Rectal smooth muscle tissue (tissue), 1 donor: ENCODE measurements at regions not wholly inside any gene's neighbourhood (a gene's known extent, or its start where the extent isn't known, plus 50 kb on each side); places are given as distances from the start of the nearest gene placed in this dataset.

Experiments
- H3K27ac ChIP-seq: one replicate; pipeline ENCODE4 v1.7.0; 2013; ENCODE audit warnings: low read depth, low read length, inconsistent platforms
- H3K27me3 ChIP-seq: one replicate; pipeline ENCODE4 v1.7.0; 2013; ENCODE audit warnings: low read length; ENCODE audit not compliant: control insufficient read depth, insufficient read depth
- H3K36me3 ChIP-seq: one replicate; pipeline ENCODE4 v1.7.0; 2013; ENCODE audit warnings: low read length; ENCODE audit not compliant: control insufficient read depth, insufficient read depth
- H3K4me1 ChIP-seq: one replicate; pipeline ENCODE4 v1.7.0; 2013; ENCODE audit warnings: low read length; ENCODE audit not compliant: control insufficient read depth, insufficient read depth
- H3K4me3 ChIP-seq: one replicate; pipeline ENCODE4 v1.7.0; 2013; ENCODE audit warnings: low read length
- H3K9ac ChIP-seq: one replicate; pipeline ENCODE4 v1.7.0; 2013; ENCODE audit warnings: low read length

- Histone ChIP-seq H3K9ac (no peak overlapping the region), H3K27me3 (no peaks in the 10 kb centered on the region), H3K4me1 (peaks cover 10% of the 10 kb centered on the region), H3K27ac (no peak overlapping the region), H3K4me3 (no peak overlapping the region), H3K36me3 (no peaks in the 10 kb centered on the region)
Observed at GRCh38 chr10:110355141-110355831, 50.6 kb upstream of the SMNDC1 start.

DNA sequence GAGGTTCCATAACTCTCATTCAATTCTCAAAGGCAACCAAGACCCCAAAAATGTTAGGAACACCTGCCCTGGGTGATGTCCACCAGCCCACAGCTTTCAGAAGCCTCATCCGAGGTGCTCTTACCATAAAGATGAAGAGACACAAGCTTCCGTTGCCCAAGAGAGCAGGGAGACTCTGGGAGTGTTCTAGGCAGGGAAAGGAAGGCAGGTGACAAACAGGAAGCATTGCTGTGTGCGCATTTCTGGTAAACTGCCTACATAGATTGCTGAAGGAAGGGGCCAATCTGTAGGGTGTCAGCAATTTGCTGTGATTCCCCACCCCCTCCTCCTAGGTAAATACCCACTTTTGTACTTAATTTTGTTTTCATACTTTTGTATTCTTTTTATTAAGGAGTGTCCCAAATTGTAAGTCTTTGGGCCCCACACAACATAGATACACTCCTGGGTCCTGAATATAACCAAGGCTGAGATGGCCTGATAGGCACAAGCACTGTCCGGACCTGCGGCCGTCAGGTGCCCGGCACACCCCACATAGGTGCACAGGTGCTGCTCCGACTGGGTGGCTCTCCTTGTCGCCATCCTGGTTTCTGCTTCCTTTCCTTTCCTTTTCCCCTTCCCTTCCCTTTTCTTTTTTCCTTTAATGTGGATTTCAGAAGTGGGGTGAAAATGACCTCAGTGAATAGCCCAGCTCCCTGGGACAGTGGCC, 51.4 kb upstream of the SMNDC1 start:
- Histone ChIP-seq H3K9ac (no peak overlapping the region), H3K36me3 (no peaks in the 10 kb centered on the region), H3K4me3 (no peak overlapping the region), H3K27ac (no peak overlapping the region), H3K4me1 (peaks cover 10% of the 10 kb centered on the region), H3K27me3 (no peaks in the 10 kb centered on the region)

DNA sequence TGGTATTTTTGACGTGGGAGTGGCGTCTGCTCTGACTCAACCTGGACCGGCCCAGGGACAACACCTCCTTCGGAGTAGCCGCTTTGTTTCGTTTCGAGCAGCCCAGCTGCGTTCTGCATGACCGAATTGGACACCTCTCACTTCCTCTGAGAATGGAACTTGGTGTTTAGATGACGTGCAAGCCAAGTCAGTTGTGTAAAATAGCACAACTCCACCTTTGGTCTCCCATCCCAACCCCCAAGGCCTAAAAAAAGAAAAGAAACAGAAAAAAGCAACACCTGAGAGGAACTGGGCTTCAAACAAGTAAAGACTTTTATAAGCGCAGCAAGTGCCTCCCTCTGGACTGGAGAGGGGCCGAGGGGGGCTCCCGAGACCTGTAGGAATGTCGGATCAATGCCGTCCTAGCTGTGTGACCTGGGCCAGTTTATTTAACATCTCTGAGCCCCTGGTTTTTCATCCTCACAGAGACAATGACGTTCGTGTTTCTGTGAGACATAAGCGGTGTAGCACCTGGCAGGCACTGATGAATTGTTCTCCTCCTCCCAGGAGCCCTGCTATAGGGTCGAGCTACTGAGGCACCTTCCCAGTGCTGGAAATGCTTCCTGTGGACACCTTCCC, 52.0 kb upstream of the SMNDC1 start:
- Histone ChIP-seq H3K4me1 (peaks cover 10% of the 10 kb centered on the region), H3K27ac (no peak overlapping the region), H3K9ac (no peak overlapping the region), H3K27me3 (no peaks in the 10 kb centered on the region), H3K4me3 (peak overlapping the region; percentile 21), H3K36me3 (no peaks in the 10 kb centered on the region)

- Histone ChIP-seq H3K36me3 (no peaks in the 10 kb centered on the region), H3K9ac (no peak overlapping the region), H3K27me3 (no peaks in the 10 kb centered on the region), H3K4me3 (peak overlapping the region; percentile 41), H3K4me1 (peaks cover 10% of the 10 kb centered on the region), H3K27ac (peak overlapping the region; percentile 12)
Observed at GRCh38 chr10:110357252-110357780, 52.6 kb upstream of the SMNDC1 start.

- peaks cover 10% of the 10 kb centered on the region for H3K4me1 ChIP-seq
- peak overlapping the region; percentile 12 for H3K27ac ChIP-seq
- no peak overlapping the region for H3K9ac ChIP-seq
- peak overlapping the region; percentile 41 for H3K4me3 ChIP-seq
- H3K36me3 ChIP-seq: no peaks in the 10 kb centered on the region
- no peaks in the 10 kb centered on the region for H3K27me3 ChIP-seq
Observed at GRCh38 chr10:110357871-110358270, 53.2 kb upstream of the SMNDC1 start.

DNA sequence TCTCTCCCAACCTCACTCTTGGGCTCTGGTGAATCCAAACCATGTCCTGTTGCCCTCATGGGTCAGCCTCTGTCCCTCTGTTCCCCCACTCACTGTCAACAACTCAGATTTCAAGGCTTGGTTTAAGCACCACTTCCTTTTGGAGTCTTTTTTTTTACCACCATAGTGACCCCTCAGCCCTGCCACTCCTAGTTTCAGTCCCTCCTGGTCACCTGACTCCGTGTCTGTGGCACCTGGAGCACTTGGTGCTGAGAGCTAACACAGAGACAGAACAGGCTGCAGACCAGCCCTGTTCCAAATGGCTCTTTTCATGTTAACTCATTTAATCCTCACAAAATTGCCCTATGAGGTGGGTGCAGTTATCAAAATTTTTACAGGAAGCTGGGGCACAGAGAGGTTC, 53.6 kb upstream of the SMNDC1 start:
- no peaks in the 10 kb centered on the region for H3K27me3 ChIP-seq
- peaks cover 10% of the 10 kb centered on the region for H3K4me1 ChIP-seq
- no peaks in the 10 kb centered on the region for H3K36me3 ChIP-seq
- no peak overlapping the region for H3K4me3 ChIP-seq
- no peak overlapping the region for H3K27ac ChIP-seq
- no peak overlapping the region for H3K9ac ChIP-seq

DNA sequence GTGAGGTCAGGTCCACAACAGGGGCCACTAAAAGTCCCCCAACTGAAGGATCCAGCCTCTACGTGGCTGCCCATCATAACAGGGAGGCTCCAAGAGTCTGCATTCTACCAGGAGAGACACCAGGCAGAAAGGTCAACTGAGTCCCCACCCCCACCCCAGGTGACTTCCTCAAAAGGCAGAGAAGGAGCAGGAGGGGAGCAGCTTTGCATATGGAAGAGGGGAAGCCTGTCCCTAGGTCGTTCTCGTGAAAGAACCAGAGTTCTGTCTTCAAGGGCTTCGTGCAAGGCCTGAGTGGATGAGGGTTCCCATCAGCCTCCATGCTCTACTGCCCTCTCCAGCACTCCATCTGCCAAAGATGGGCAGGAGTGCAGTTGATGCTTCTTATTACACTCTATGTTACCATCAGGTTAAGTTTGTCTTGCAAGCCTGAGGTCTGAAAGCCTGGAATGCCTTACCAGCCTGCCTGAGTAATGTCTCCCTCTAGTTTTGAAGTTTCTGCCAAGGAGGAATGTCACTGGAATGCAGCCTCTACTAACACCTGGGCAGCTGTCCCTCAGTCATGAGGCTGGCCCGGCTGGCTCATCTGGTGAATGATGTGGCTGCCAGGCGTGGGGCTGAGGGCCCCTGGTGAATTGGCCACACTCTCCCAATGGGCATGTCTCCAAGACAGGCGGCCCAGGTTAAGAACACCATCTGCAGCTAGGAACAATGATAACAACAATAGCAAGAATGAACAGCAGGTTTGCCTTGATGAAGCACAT, 54.3 kb upstream of the SMNDC1 start:
- Histone ChIP-seq H3K4me1 (peaks cover 10% of the 10 kb centered on the region), H3K4me3 (no peak overlapping the region), H3K27ac (no peak overlapping the region), H3K36me3 (no peaks in the 10 kb centered on the region), H3K9ac (no peak overlapping the region), H3K27me3 (no peaks in the 10 kb centered on the region)

- H3K27ac ChIP-seq: no peak overlapping the region
- H3K9ac ChIP-seq: no peak overlapping the region
- H3K4me1 ChIP-seq: peaks cover 7% of the 10 kb centered on the region
- H3K27me3 ChIP-seq: no peaks in the 10 kb centered on the region
- H3K4me3 ChIP-seq: no peak overlapping the region
- no peaks in the 10 kb centered on the region for H3K36me3 ChIP-seq
Observed at GRCh38 chr10:110360857-110361474, 56.2 kb upstream of the SMNDC1 start.

DNA sequence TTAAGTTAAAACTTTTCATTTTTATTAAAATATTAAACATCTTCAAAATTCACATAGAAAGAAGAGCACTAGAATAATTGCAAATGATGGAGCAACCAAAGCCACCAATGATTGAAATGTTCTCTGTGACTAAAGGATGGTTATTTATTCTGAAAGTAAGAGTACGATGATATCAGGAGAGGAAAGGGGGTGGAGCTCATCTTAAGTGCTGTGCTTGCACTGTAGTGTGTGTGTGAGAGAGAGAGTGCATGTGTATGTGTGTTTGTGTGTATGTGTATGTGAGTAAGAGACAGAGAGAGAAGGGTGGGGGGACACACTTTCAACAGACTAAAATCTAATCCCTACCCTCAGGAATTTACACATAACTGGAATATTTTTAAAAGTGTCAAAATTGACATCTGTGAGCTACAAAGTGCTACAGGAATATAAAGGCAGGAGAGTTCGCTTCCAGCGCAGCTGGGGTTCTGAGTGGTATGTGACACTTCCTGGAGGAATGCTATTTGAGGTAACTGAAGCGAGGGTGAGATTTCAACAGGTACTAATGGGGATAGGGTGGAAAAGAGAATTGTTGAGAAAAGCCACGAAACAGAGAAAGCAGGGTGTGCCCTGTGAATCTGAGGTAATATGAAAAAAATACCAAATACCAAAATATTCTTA, 57.2 kb upstream of the SMNDC1 start:
- Histone ChIP-seq H3K27me3 (no peaks in the 10 kb centered on the region), H3K27ac (no peak overlapping the region), H3K4me3 (no peak overlapping the region), H3K9ac (no peak overlapping the region), H3K4me1 (peaks cover 7% of the 10 kb centered on the region), H3K36me3 (no peaks in the 10 kb centered on the region)

- H3K4me1 ChIP-seq: no peaks in the 10 kb centered on the region
- no peaks in the 10 kb centered on the region for H3K27me3 ChIP-seq
- H3K4me3 ChIP-seq: no peak overlapping the region
- H3K9ac ChIP-seq: no peak overlapping the region
- no peak overlapping the region for H3K27ac ChIP-seq
- no peaks in the 10 kb centered on the region for H3K36me3 ChIP-seq
Observed at GRCh38 chr10:110363572-110364411, 59.1 kb upstream of the SMNDC1 start.

DNA sequence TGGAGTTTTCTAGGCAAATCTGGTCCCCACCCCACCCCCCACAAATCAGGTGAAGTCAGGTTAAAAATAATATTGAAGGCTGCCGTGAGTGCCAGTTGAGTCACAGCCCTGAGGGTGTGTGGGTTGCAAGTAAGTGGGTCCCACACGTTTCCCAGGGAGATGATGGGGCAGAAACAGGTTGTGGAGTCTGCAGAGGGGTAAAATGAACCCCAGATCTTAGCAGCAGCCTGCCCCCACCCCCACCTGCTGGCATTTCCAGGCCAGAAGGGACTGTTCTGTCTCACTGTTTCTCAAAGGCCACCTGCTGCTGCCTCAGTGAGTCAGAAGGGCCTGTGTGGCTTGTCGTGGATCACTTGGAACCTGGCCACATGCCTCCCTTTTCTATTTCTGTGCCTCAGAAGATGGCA, 59.8 kb upstream of the SMNDC1 start:
- Histone ChIP-seq H3K36me3 (no peaks in the 10 kb centered on the region), H3K9ac (no peak overlapping the region), H3K27me3 (no peaks in the 10 kb centered on the region), H3K4me1 (no peaks in the 10 kb centered on the region), H3K27ac (no peak overlapping the region), H3K4me3 (no peak overlapping the region)
